Upper lobe of left lung (tissue), 6 donors: ENCODE measurements at regions not wholly inside any gene's neighbourhood (a gene's known extent, or its start where the extent isn't known, plus 50 kb on each side); places are given as distances from the start of the nearest gene placed in this dataset.
"Not testable (repeated sequence)": the region's sequence is repeated elsewhere in the genome, so short reads cannot be mapped to it uniquely, and the experiment has no call there.

Experiments used
- ATAC-seq, 2 donors: fragments of 200-7000 bp; cut with Tn5 transposase; one replicate each; pipeline ENCODE4 v1.9.1; 2022; ENCODE audit warnings: mild to moderate bottlenecking in 2 of 2, moderate library complexity in 2 of 2; ENCODE audit not compliant: low FRiP score in 2 of 2
- DNase-seq, 2 donors: peaks; one replicate each; pipeline ENCODE4 v3.0.0-alpha.2; 2019 to 2020
- H3K27ac ChIP-seq, 4 donors: fragments of 200-600 bp; sonication (generic); one replicate each; pipeline ENCODE4 v1.5.1; 2016 to 2019
- H3K27me3 ChIP-seq, 4 donors: fragments of 200-600 bp; sonication (generic); one replicate each; pipeline ENCODE4 v1.5.1; 2017 to 2019
- H3K36me3 ChIP-seq, 4 donors: fragments of 200-600 bp; sonication (generic); one replicate each; pipeline ENCODE4 v1.5.1; 2016 to 2019
- H3K4me1 ChIP-seq, 4 donors: fragments of 200-600 bp; sonication (generic); one replicate each; pipeline ENCODE4 v1.5.1; 2018 to 2019
- H3K4me3 ChIP-seq, 4 donors: fragments of 200-600 bp; sonication (generic); one replicate each; pipeline ENCODE4 v1.5.1; 2017 to 2019; ENCODE audit warnings: mild to moderate bottlenecking in 2 of 4, moderate library complexity in 1 of 4
- H3K9me3 ChIP-seq, 4 donors: fragments of 200-600 bp; sonication (generic); one replicate each; pipeline ENCODE4 v1.5.1; 2018 to 2019
- EP300 ChIP-seq, 4 donors: sonication (generic); formaldehyde crosslinking; IDR thresholded peaks; one replicate each; pipeline ENCODE4 v1.5.1; 2017; ENCODE audit warnings: antibody characterized with exemption in 4 of 4, control low read depth in 2 of 4
- POLR2A ChIP-seq, 4 donors: fragments of 450-650 bp; IDR thresholded peaks; one replicate each; pipeline ENCODE4 v1.5.1; 2016 to 2017; ENCODE audit warnings: antibody characterized with exemption in 4 of 4, mild to moderate bottlenecking in 2 of 4
- POLR2AphosphoS5 ChIP-seq, 2 donors: sonication (generic); formaldehyde crosslinking; IDR thresholded peaks; one replicate each; pipeline ENCODE4 v1.5.1; 2017; ENCODE audit warnings: antibody characterized with exemption in 2 of 2
- WGBS, 2 donors: methylation state at CpG; one replicate each; pipeline ENCODE4 v1.1.5; 2017 to 2018; 5-methylcytosine and 5-hydroxymethylcytosine counted together
- TF ChIP-seq, protein P1 (sequence below), 6 experiments: fragments of 450-650 bp in 4 of 6; fragments of 200-600 bp in 2 of 6; sonication (generic) in 2 of 6; IDR thresholded peaks; one replicate each; pipeline ENCODE4 v1.5.1; 2016 to 2019; ENCODE audit warnings: antibody characterized with exemption in 6 of 6
- donor health status: DM: no; HTN: no; CAD: no; lungs with moderate emphysema.
- donor health status: DM: no; HTN: yes; CAD: no; lungs with severe emphysema.

GRCh38 chr15:22253676-22254408, 173.5 kb downstream of the OR4M2 start:
- TF ChIP-seq, protein P1, sequence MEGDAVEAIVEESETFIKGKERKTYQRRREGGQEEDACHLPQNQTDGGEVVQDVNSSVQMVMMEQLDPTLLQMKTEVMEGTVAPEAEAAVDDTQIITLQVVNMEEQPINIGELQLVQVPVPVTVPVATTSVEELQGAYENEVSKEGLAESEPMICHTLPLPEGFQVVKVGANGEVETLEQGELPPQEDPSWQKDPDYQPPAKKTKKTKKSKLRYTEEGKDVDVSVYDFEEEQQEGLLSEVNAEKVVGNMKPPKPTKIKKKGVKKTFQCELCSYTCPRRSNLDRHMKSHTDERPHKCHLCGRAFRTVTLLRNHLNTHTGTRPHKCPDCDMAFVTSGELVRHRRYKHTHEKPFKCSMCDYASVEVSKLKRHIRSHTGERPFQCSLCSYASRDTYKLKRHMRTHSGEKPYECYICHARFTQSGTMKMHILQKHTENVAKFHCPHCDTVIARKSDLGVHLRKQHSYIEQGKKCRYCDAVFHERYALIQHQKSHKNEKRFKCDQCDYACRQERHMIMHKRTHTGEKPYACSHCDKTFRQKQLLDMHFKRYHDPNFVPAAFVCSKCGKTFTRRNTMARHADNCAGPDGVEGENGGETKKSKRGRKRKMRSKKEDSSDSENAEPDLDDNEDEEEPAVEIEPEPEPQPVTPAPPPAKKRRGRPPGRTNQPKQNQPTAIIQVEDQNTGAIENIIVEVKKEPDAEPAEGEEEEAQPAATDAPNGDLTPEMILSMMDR (IDR thresholded peaks at IDR 0.05), result no peak
- TF ChIP-seq EP300 (IDR thresholded peaks at IDR 0.05) (no peak), POLR2AphosphoS5 (IDR thresholded peaks at IDR 0.05) (no peak)
- Histone ChIP-seq H3K27ac (no peak overlapping the region), H3K36me3 (no peaks in the 10 kb centered on the region), H3K9me3 (peaks cover 0 to 13% (median 0%) of the 10 kb centered on the region in 4 donors), H3K4me1 (peaks cover 0 to 9% (median 0%) of the 10 kb centered on the region in 4 donors), H3K27me3 (no peaks in the 10 kb centered on the region), H3K4me3 (no peak overlapping the region)
- ATAC-seq (peak; percentile 9 to 20), DNase-seq (no peak)
- WGBS, 2 donors, result 60 to 61% methylated on average over 5 to 8 of the region's 8 CpGs

- WGBS, 2 donors, result 56 to 61% methylated on average over 5 to 13 of the region's 14 CpGs
- DNase-seq, result peak in 1 of 2 donors; percentile 41
Observed at GRCh38 chr15:22254409-22255045, 174.2 kb downstream of the OR4M2 start.

GRCh38 chr15:22255606-22256005, 175.3 kb downstream of the OR4M2 start:
- H3K27ac ChIP-seq, H3K4me1 ChIP-seq, H3K4me3 ChIP-seq, ATAC-seq, H3K27me3 ChIP-seq, DNase-seq, H3K36me3 ChIP-seq: not testable (repeated sequence)
- WGBS, 2 donors, result 76 to 80% methylated on average over 6 to 7 of the region's 7 CpGs
- peaks cover 0 to 13% (median 0%) of the 10 kb centered on the region in 4 donors for H3K9me3 ChIP-seq

More at GRCh38 chr15:22254409-22255045, 174.2 kb downstream of the OR4M2 start:
- H3K4me1 ChIP-seq, H3K4me3 ChIP-seq, H3K27me3 ChIP-seq, H3K36me3 ChIP-seq, H3K27ac ChIP-seq: not testable (repeated sequence)
- ATAC-seq, result peak in 1 of 2 donors; percentile 1
- H3K9me3 ChIP-seq, result peaks cover 0 to 13% (median 0%) of the 10 kb centered on the region in 4 donors

GRCh38 chr15:22256389-22257046, 176.2 kb downstream of the OR4M2 start:
- not testable (repeated sequence) for DNase-seq, H3K4me1 ChIP-seq, H3K4me3 ChIP-seq, H3K27me3 ChIP-seq, H3K27ac ChIP-seq, H3K36me3 ChIP-seq, ATAC-seq
- H3K9me3 ChIP-seq, result peaks cover 0 to 13% (median 0%) of the 10 kb centered on the region in 4 donors
- WGBS, 2 donors, result 80 to 83% methylated on average over 13 to 20 of the region's 20 CpGs

GRCh38 chr15:22257047-22258008, 177.0 kb downstream of the OR4M2 start:
- TF ChIP-seq EP300 (IDR thresholded peaks at IDR 0.05), result no peak
- TF ChIP-seq POLR2AphosphoS5 (IDR thresholded peaks at IDR 0.05), result no peak
- TF ChIP-seq POLR2A (IDR thresholded peaks at IDR 0.05), result no peak
- TF ChIP-seq, protein P1 (IDR thresholded peaks at IDR 0.05), result no peak
- Histone ChIP-seq H3K27ac (no peak overlapping the region), H3K4me3 (no peak overlapping the region), H3K9me3 (peaks cover 0 to 13% (median 0%) of the 10 kb centered on the region in 4 donors), H3K36me3 (no peaks in the 10 kb centered on the region), H3K4me1 (peaks cover 0 to 9% (median 0%) of the 10 kb centered on the region in 4 donors), H3K27me3 (no peaks in the 10 kb centered on the region)
- WGBS, 2 donors, result 76 to 80% methylated on average over 39 to 109 of the region's 109 CpGs
- DNase-seq (peak in 1 of 2 donors; percentile 86), ATAC-seq (no peak)
